PC-9 (cell line): ENCODE measurements at regions not wholly inside any gene's neighbourhood (a gene's known extent, or its start where the extent isn't known, plus 50 kb on each side); places are given as distances from the start of the nearest gene placed in this dataset.

Experiments used
- CTCF ChIP-seq: fragments of 200-600 bp; sonication (generic); conservative IDR thresholded peaks from 2 replicates; pipeline ENCODE4 v1.6.1; 2017; ENCODE audit warnings: mixed run types, antibody characterized with exemption, mild to moderate bottlenecking, moderate library complexity
- EZH2 ChIP-seq: fragments of 200-600 bp; sonication (generic); IDR thresholded peaks from 2 replicates; pipeline ENCODE4 v1.8.0; 2017; ENCODE audit warnings: antibody characterized with exemption, low read depth

- TF ChIP-seq CTCF (no peak), EZH2 (no peak)
Measured at GRCh38 chr3:101117980-101118379, 124.8 kb upstream of the ABI3BP start.
